PC-9 (cell line): ENCODE measurements at regions not wholly inside any gene's neighbourhood (a gene's known extent, or its start where the extent isn't known, plus 50 kb on each side); places are given as distances from the start of the nearest gene placed in this dataset.

Experiments
- CTCF ChIP-seq: fragments of 200-600 bp; sonication (generic); conservative IDR thresholded peaks from 2 replicates; pipeline ENCODE4 v1.6.1; 2017; ENCODE audit warnings: mixed run types, antibody characterized with exemption, mild to moderate bottlenecking, moderate library complexity
- EZH2 ChIP-seq: fragments of 200-600 bp; sonication (generic); IDR thresholded peaks from 2 replicates; pipeline ENCODE4 v1.8.0; 2017; ENCODE audit warnings: antibody characterized with exemption, low read depth

GRCh38 chr20:60787276-60787675, 464.8 kb upstream of the CDH4 start:
- TF ChIP-seq CTCF = no peak
- no peak for TF ChIP-seq EZH2
